ENCODE measurements at regions not wholly inside any gene's neighbourhood (a gene's known extent, or its start where the extent isn't known, plus 50 kb on each side); places are given as distances from the start of the nearest gene placed in this dataset.

GRCh38 chr3:3739330-3740060 is 59.7 kb upstream of the LRRN1 start (continued):
- TF ChIP-seq USF2 (IDR thresholded peaks at IDR 0.05; ENCODE audit: low read length), result no peak
- no peak for TF ChIP-seq RFX5 (IDR thresholded peaks at IDR 0.05; ENCODE audit: borderline replicate concordance, low read depth, low read length)
- no peak for TF ChIP-seq EGR1 (IDR thresholded peaks at IDR 0.05; ENCODE audit: borderline replicate concordance, low read depth, low read length)
- no peak for TF ChIP-seq YY1 (IDR thresholded peaks at IDR 0.05; ENCODE audit: low read depth, low read length)
- no peak for TF ChIP-seq EP300 (IDR thresholded peaks at IDR 0.05; ENCODE audit: borderline replicate concordance in 1 of 2, low read depth in 2 of 2, low read length in 2 of 2)
- TF ChIP-seq CHD1 (IDR thresholded peaks at IDR 0.05; ENCODE audit: low read depth, low read length), result no peak
- TF ChIP-seq NANOG (IDR thresholded peaks at IDR 0.05; ENCODE audit: insufficient read depth, low read depth, low read length, poor library complexity, severe bottlenecking), result no peak
- no peak for TF ChIP-seq ZNF274 (IDR thresholded peaks at IDR 0.05; ENCODE audit: borderline replicate concordance, extremely low read depth, low read length)

All from H1 (cell line).